H1 (cell line): ENCODE measurements at regions not wholly inside any gene's neighbourhood (a gene's known extent, or its start where the extent isn't known, plus 50 kb on each side); places are given as distances from the start of the nearest gene placed in this dataset.

Experiments used
- CTCF ChIA-PET: fragments of 300-600 bp; sonication (Branson Sonifier 250); formaldehyde crosslinking; loops from one replicate; lab custom pipeline; 2021; ENCODE audit not compliant: partially characterized antibody; lab: Charles Lee
- POLR2A ChIA-PET: fragments of 300-600 bp; sonication (Branson Sonifier 250); formaldehyde crosslinking; loops from one replicate; lab custom pipeline; 2021; ENCODE audit warnings: inconsistent platforms; ENCODE audit not compliant: partially characterized antibody; lab: Charles Lee
- DNase-seq, 2 experiments: peaks; one replicate each; pipeline versions ENCODE4 v3.0.0 to v3.0.0-alpha.2; 2010 to 2022; ENCODE audit warnings: low spot score in 2 of 2, low read depth in 1 of 2, mixed read lengths in 1 of 2
- FAIRE-seq: peaks from 2 replicates; lab custom pipeline; 2011; peaks lifted over from hg19 to GRCh38; lab: Jason Lieb, UNC
- H2AFZ ChIP-seq: 2 replicates; pipeline ENCODE4 v1.8.1; 2012; ENCODE audit warnings: low read length, inconsistent platforms
- H2AK5ac ChIP-seq: 2 replicates; pipeline ENCODE4 v1.6.1; 2013; ENCODE audit warnings: low read depth, low read length
- H2BK120ac ChIP-seq: replicated peaks from 2 replicates; pipeline ENCODE3; 2013; ENCODE audit warnings: low read depth, low read length, inconsistent platforms
- H2BK12ac ChIP-seq: 2 replicates; pipeline ENCODE4 v1.6.1; 2013; ENCODE audit warnings: low read depth, low read length
- H2BK15ac ChIP-seq: 2 replicates; pipeline ENCODE4 v1.6.1; 2013; ENCODE audit warnings: low read length
- H2BK20ac ChIP-seq: 2 replicates; pipeline ENCODE4 v1.6.1; 2013; ENCODE audit warnings: low read length
- H2BK5ac ChIP-seq: 2 replicates; pipeline ENCODE4 v1.6.1; 2013; ENCODE audit warnings: low read depth, low read length
- H3K14ac ChIP-seq: 2 replicates; pipeline ENCODE4 v1.6.1; 2013; ENCODE audit warnings: inconsistent platforms; ENCODE audit not compliant: insufficient read length
- H3K18ac ChIP-seq: 2 replicates; pipeline ENCODE4 v1.6.1; 2013; ENCODE audit warnings: low read length; ENCODE audit errors: extremely low read depth
- H3K23ac ChIP-seq: 2 replicates; pipeline ENCODE4 v1.6.1; 2013; ENCODE audit warnings: inconsistent platforms; ENCODE audit not compliant: insufficient read length
- H3K23me2 ChIP-seq: 2 replicates; pipeline ENCODE4 v1.6.1; 2013; ENCODE audit warnings: low read depth, low read length
- H3K27ac ChIP-seq: 2 replicates; pipeline ENCODE4 v1.6.1; 2011; ENCODE audit warnings: low read depth, low read length, inconsistent platforms
- H3K27me3 ChIP-seq, 4 experiments: replicated peaks in 1 of 4; 1 replicate in 1 of 4; 2 replicates in 3 of 4; pipeline versions ENCODE4 v1.6.1 to v1.8.1; 2011 to 2013; ENCODE audit warnings: low read length in 3 of 4, mild to moderate bottlenecking in 3 of 4, inconsistent platforms in 2 of 4, mixed read lengths in 2 of 4, moderate library complexity in 1 of 4; ENCODE audit not compliant: control insufficient read depth in 3 of 4, insufficient read depth in 3 of 4; ENCODE audit errors: extremely low read depth in 1 of 4
- H3K36me3 ChIP-seq, 4 experiments: 2 replicates each; pipeline versions ENCODE4 v1.6.1 to v1.8.1; 2011 to 2013; ENCODE audit warnings: mild to moderate bottlenecking in 4 of 4, low read length in 3 of 4, moderate library complexity in 2 of 4, control low read depth in 1 of 4, inconsistent platforms in 1 of 4; ENCODE audit not compliant: insufficient read depth in 4 of 4, control insufficient read depth in 2 of 4
- H3K4ac ChIP-seq: replicated peaks from 2 replicates; pipeline ENCODE3; 2013; ENCODE audit warnings: low read length, low read depth, mixed read lengths, inconsistent platforms; ENCODE audit not compliant: insufficient read length
- H3K4me1 ChIP-seq, 4 experiments: replicated peaks in 1 of 4; 1 replicate in 1 of 4; 2 replicates in 3 of 4; pipeline versions ENCODE4 v1.6.1 to v1.8.1; 2011 to 2013; ENCODE audit warnings: low read length in 3 of 4, inconsistent platforms in 2 of 4, mixed read lengths in 1 of 4; ENCODE audit not compliant: insufficient read depth in 4 of 4, control insufficient read depth in 3 of 4
- H3K4me2 ChIP-seq, 2 experiments: 2 replicates each; pipeline versions ENCODE4 v1.6.1 to v1.8.1; 2011 to 2013; ENCODE audit warnings: low read depth in 2 of 2, low read length in 2 of 2, control low read depth in 1 of 2, inconsistent platforms in 1 of 2, mild to moderate bottlenecking in 1 of 2; ENCODE audit not compliant: insufficient read depth in 1 of 2
- H3K4me3 ChIP-seq, 4 experiments: fragments of 200-600, 300-600 bp in 1 of 4; sonication (generic), shearing (Covaris generic), sonication (Bioruptor Twin) in 1 of 4; 2 replicates each; pipeline versions ENCODE4 v1.5.1 to v1.8.1; 2011 to 2016; ENCODE audit warnings: low read length in 4 of 4, low read depth in 3 of 4, control low read depth in 2 of 4, inconsistent platforms in 2 of 4, mild to moderate bottlenecking in 2 of 4, mixed read lengths in 1 of 4, moderate library complexity in 1 of 4; ENCODE audit not compliant: insufficient read depth in 2 of 4; ENCODE audit errors: extremely low read depth in 1 of 4
- H3K56ac ChIP-seq: replicated peaks from 2 replicates; pipeline ENCODE3; 2013; ENCODE audit warnings: low read depth, mild to moderate bottlenecking, mixed read lengths, low read length, inconsistent platforms; ENCODE audit not compliant: insufficient read length
- H3K79me1 ChIP-seq: 2 replicates; pipeline ENCODE4 v1.6.1; 2013; ENCODE audit warnings: low read depth, low read length, control low read depth
- H3K79me2 ChIP-seq, 2 experiments: 2 replicates each; pipeline versions ENCODE4 v1.6.1 to v1.8.1; 2012 to 2013; ENCODE audit warnings: low read length in 2 of 2, mild to moderate bottlenecking in 2 of 2, inconsistent platforms in 1 of 2; ENCODE audit not compliant: insufficient read depth in 2 of 2, control insufficient read depth in 1 of 2
- H3K9ac ChIP-seq, 4 experiments: replicated peaks in 1 of 4; 1 replicate in 1 of 4; 2 replicates in 3 of 4; pipeline versions ENCODE4 v1.6.1 to v1.8.1; 2011 to 2013; ENCODE audit warnings: low read depth in 3 of 4, low read length in 3 of 4, control low read depth in 2 of 4, mild to moderate bottlenecking in 2 of 4, moderate library complexity in 2 of 4, inconsistent platforms in 1 of 4; ENCODE audit errors: extremely low read depth in 1 of 4
- H3K9me3 ChIP-seq, 2 experiments: 2 replicates each; pipeline versions ENCODE4 v1.6.1 to v1.8.1; 2012 to 2013; ENCODE audit warnings: mild to moderate bottlenecking in 2 of 2, moderate library complexity in 2 of 2, control low read depth in 1 of 2, inconsistent platforms in 1 of 2, low read depth in 1 of 2, low read length in 1 of 2, mixed read lengths in 1 of 2; ENCODE audit not compliant: insufficient read depth in 2 of 2
- H4K20me1 ChIP-seq, 2 experiments: replicated peaks in 1 of 2; 2 replicates each; pipeline versions ENCODE3 to v1.8.1; 2011 to 2013; ENCODE audit warnings: inconsistent platforms in 2 of 2, low read length in 2 of 2, mild to moderate bottlenecking in 1 of 2; ENCODE audit not compliant: insufficient read depth in 2 of 2, control insufficient read depth in 1 of 2
- H4K5ac ChIP-seq: 2 replicates; pipeline ENCODE4 v1.6.1; 2013; ENCODE audit warnings: low read length, low read depth, mixed read lengths, inconsistent platforms; ENCODE audit not compliant: insufficient read length
- H4K8ac ChIP-seq: 2 replicates; pipeline ENCODE4 v1.8.0; 2013; ENCODE audit warnings: mild to moderate bottlenecking, moderate library complexity, low read length, inconsistent platforms; ENCODE audit not compliant: insufficient read depth; ENCODE audit errors: extremely low read depth
- H4K91ac ChIP-seq: replicated peaks from 2 replicates; pipeline ENCODE3; 2013; ENCODE audit warnings: low read length, mixed read lengths, inconsistent platforms; ENCODE audit not compliant: insufficient read length
- CHD1 ChIP-seq: IDR thresholded peaks from 2 replicates; pipeline ENCODE4 v1.6.1; 2012; ENCODE audit warnings: low read depth, low read length, improper control_type of control experiment
- NANOG ChIP-seq: IDR thresholded peaks from 2 replicates; pipeline ENCODE4 v1.6.1; 2011; ENCODE audit warnings: low read length, low read depth, mild to moderate bottlenecking, inconsistent platforms; ENCODE audit not compliant: insufficient read depth, poor library complexity, severe bottlenecking
- SIN3A ChIP-seq, 2 experiments: IDR thresholded peaks in 1 of 2; conservative IDR thresholded peaks in 1 of 2; 2 replicates each; pipeline ENCODE4 v1.6.1; 2011 to 2012; ENCODE audit warnings: low read length in 2 of 2, improper control_type of control experiment in 1 of 2, low read depth in 1 of 2, mild to moderate bottlenecking in 1 of 2
- SP2 ChIP-seq: IDR thresholded peaks from 2 replicates; pipeline ENCODE4 v1.6.1; 2012; ENCODE audit warnings: mild to moderate bottlenecking, low read length, inconsistent platforms
- TAF7 ChIP-seq: optimal IDR thresholded peaks from 2 replicates; pipeline ENCODE3; 2011; ENCODE audit warnings: low read depth, mild to moderate bottlenecking, inconsistent platforms, low read length, moderate library complexity, borderline replicate concordance
- WGBS, 2 experiments: shearing (Covaris generic) in 1 of 2; methylation state at CpG; one replicate each; pipeline versions ENCODE4 v1.1.6 to v1.1.7; 2013 to 2015; ENCODE audit warnings: low lambda C conversion rate in 2 of 2, mixed read lengths in 2 of 2, inconsistent platforms in 1 of 2, low coverage in 1 of 2, missing lambda C conversion rate in 1 of 2; ENCODE audit not compliant: insufficient replicate concordance in 2 of 2, insufficient coverage in 1 of 2, insufficient read length in 1 of 2; ENCODE audit errors: extremely low coverage in 1 of 2, missing lambda C conversion rate in 1 of 2; 5-methylcytosine and 5-hydroxymethylcytosine counted together
- TF ChIP-seq, protein P1 (sequence below): IDR thresholded peaks from 2 replicates; pipeline ENCODE4 v1.6.1; 2011; ENCODE audit warnings: low read depth, mild to moderate bottlenecking, low read length; ENCODE audit not compliant: insufficient read depth

DNA sequence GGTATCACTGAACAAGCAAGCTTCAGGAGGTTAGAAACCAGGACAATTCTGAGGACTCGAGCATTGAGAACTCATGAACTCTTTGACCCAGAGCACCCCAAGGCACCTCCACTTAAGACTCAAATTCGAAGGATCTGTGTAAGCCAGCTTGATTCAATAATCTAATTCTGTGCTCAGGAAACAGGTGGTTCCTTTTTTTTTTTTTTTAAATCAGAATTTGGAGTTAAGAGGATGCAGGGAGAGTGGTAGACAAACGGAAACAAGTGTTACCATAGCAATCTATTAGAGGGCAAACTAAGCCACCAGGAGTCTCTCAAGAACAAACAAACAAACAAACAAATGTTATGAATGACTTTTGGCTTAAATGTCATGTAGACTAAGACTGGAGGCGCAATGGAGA lies 53.8 kb upstream of the DPH5 start:
- Histone ChIP-seq H3K79me2 (no peaks in the 10 kb centered on the region), H3K4me2 (no peak overlapping the region), H4K8ac (no peak overlapping the region), H4K20me1 (no peaks in the 10 kb centered on the region), H3K4ac (no peak overlapping the region), H2BK120ac (no peak overlapping the region), H2BK15ac (no peak overlapping the region), H3K23ac (no peak overlapping the region), H2BK5ac (no peak overlapping the region), H3K79me1 (no peaks in the 10 kb centered on the region), H3K9me3 (no peaks in the 10 kb centered on the region), H3K18ac (no peak overlapping the region), H3K4me3 (no peak overlapping the region), H3K36me3 (no peaks in the 10 kb centered on the region), H3K9ac (no peak overlapping the region), H2BK20ac (no peak overlapping the region), H4K5ac (no peak overlapping the region), H3K14ac (no peak overlapping the region), H3K56ac (no peak overlapping the region), H3K27me3 (no peaks in the 10 kb centered on the region), H2AK5ac (no peak overlapping the region), H3K4me1 (no peaks in the 10 kb centered on the region), H2AFZ (no peak overlapping the region), H2BK12ac (no peak overlapping the region), H3K27ac (no peak overlapping the region), H3K23me2 (no peaks in the 10 kb centered on the region), H4K91ac (no peak overlapping the region)
- WGBS, 2 experiments: 89% methylated on average over 4 of the region's 4 CpGs; no CpG with 5 or more reads in 1 of the 2 experiments
- ChIA-PET CTCF (no interaction called here), POLR2A (no interaction called here)
- DNase-seq (no peak), FAIRE-seq (no peak)
- TF ChIP-seq NANOG (no peak), SIN3A (conservative IDR thresholded peaks at IDR 0.05 in 1 of 2, IDR thresholded peaks at IDR 0.05 in 1 of 2; ENCODE audit: low read depth in 1 of 2, low read length in 2 of 2) (no peak), SP2 (no peak), CHD1 (no peak), TAF7 (no peak)
- TF ChIP-seq, protein P1, sequence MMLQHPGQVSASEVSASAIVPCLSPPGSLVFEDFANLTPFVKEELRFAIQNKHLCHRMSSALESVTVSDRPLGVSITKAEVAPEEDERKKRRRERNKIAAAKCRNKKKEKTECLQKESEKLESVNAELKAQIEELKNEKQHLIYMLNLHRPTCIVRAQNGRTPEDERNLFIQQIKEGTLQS: no peak
